GM21737 (cell line): ENCODE measurements at regions not wholly inside any gene's neighbourhood (a gene's known extent, or its start where the extent isn't known, plus 50 kb on each side); places are given as distances from the start of the nearest gene placed in this dataset.

Experiments
- ATAC-seq: cut with Tn5 transposase; IDR thresholded peaks from one replicate; pipeline ENCODE4 v1.9.1; 2021; ENCODE audit warnings: mild to moderate bottlenecking, moderate library complexity; ENCODE audit not compliant: unreplicated experiment

GRCh38 chr10:75347186-75347585, 54.4 kb downstream of the ZNF503 start:
- no peak for ATAC-seq

GRCh38 chr10:75345738-75346137, 55.8 kb downstream of the ZNF503 start:
- no peak for ATAC-seq

- no peak for ATAC-seq
These were observed 57.4 kb downstream of the ZNF503 start for GRCh38 chr10:75344170-75344569.

DNA sequence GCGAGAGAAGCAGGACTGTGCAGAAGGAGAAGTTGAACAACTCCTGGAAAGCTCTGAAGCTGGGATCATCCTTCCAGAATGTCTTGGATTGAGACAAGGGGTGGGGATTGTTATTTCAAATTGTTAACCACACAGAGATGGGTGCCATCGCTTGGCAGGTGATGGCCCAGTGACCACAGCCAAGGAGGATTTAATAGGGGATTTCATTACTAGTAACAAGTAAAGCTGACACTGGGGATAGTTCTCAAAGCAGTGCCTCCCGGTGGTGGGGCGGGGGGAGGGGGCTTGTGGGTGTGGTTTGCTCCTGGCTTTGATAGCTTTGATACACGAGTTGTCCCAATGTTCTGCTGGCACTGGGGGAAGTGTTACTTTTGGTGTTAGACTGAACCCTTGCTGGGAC, 59.2 kb downstream of the ZNF503 start:
- ATAC-seq: no peak

DNA sequence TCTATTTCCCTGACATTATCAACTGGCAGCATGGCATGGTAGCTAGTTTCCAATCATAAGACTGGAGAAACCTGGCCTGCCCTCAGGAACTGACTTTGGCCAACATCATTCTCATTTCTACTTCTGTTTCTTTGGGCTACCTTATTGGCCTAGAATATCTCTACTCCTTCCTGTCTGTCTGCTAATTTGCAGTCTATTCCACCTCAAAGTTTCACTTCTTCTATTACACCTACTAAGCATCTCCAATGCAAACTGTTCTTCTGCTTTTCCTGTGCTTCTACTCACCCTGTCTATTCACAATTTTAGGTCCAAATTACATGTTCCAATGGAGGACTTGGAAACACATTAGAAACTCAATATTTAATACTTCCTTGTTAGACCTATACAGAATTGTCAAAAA, 65.6 kb downstream of the ZNF503 start:
- peak; percentile 82 for ATAC-seq

GRCh38 chr10:75335191-75335590, 66.4 kb downstream of the ZNF503 start:
- ATAC-seq: no peak

- ATAC-seq: no peak
These were observed 66.8 kb downstream of the ZNF503 start for GRCh38 chr10:75334720-75335119.

GRCh38 chr10:75332081-75332480, 69.5 kb downstream of the ZNF503 start:
- no peak for ATAC-seq

- ATAC-seq: no peak
These were observed 70.5 kb downstream of the ZNF503 start for GRCh38 chr10:75331081-75331480.

DNA sequence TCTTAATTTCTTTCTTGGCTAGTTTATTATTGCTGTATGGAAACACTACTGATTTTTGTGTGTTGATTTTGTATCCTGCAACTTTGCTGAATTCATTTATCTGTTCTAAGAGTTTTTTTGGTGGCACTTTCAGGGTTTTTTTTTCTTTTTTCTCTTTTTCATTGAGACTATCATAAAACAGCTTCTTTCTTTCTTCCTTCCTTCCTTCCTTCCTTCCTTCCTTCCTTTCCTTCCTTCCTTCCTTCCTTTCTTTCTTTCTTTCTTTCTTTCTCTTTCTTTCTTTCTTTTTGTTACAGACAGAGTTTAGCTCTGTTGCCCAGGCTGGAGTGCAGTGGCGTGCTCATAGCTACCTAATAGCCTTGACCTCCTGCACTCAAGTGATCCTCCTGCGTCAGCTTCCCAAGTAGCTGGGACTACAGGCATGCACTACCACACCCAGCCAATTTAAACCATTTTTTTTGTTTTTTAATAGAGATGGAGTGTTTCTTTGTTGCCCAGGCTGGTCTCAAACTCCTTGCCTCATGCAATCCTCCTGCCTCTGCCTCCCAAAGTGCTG, 72.3 kb downstream of the ZNF503 start:
- no peak for ATAC-seq

GRCh38 chr10:75326306-75326705, 75.3 kb downstream of the ZNF503 start:
- ATAC-seq: no peak

DNA sequence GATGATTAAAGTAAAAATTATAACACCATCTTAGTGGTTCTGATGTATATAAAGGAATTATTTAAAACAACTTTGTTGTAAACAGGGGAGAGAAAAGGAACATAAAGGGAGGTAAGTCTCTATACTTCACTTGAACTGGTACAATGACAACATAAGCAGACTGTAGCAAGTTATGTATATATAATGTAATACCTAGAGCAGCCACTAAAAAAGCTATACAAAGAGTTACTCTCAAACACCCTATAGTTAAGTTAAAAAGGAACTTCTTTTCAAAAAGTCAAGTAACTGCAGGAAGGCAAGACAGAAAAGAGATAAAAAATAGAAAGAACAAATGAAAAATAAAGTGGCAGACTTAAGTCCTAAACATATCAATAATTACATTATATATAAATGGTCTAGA, 82.3 kb downstream of the ZNF503 start:
- no peak for ATAC-seq

GRCh38 chr10:75314570-75314969, 78.8 kb upstream of the COMTD1 start:
- no peak for ATAC-seq

GRCh38 chr10:75312440-75312839, 76.7 kb upstream of the COMTD1 start:
- ATAC-seq: no peak

DNA sequence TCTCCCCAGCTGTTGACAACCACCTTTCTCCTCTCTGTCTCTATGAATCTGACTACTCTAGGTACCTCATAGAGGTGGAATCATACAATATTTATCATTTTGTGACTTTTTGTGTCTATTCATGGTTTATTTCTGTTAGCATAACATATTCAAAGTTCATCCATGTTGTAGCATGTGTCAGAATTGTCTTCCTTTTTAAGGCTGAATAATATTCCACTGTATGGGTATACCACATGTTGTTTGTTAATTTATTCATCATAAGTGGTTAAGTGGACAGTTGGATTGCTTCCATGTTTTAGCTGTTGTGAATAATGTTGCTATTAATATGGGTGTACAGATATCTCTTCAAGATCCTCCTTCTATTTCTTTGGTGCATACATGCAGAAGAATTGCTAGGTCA, 69.9 kb upstream of the COMTD1 start:
- no peak for ATAC-seq

DNA sequence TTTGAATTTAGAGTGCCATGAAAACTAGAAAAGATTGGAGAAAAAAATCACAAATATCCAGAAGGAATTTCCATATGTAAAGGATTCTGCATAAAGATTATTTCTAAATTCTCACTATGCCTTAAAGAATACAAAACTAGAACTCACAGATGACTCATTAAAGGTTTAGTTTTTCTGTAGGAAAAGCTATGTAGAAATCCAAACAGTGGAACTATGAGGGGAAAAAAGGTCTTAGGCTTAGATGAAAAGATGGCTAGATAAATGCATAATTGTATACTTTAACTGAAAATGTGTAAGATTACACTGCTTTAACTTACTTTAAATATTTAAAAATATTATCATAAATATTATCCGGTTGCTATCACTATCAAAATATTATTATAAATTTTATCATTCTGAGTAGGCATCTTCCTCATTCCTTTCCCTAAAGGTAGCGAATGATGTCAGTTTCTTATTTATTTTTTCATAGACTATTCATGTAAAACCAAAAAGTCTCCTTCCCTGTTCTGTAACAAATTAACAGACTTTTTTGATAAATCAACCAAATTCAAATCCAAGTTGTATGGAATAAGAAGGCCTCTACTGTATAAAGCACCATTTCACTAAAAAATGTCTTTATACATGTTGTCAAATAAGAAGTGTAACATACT, 69.1 kb upstream of the COMTD1 start:
- ATAC-seq: no peak

DNA sequence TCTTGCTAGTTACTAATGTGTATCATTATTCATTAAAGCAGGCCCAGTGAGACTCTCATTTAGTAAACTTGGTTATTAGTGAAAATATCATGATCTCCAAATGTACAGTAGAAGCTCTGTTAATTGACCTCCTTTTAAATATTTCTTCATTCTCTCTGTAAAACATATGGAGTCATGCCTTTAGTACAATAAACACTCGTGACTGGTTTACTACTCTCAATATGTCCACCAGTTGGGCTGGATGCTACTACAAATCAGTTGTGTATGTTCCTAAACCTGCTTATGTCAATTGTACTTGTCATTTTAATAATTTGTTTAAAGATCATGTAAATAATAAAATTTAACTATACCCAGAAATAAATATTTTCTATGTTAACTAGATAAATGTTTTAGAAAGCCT, 68.6 kb upstream of the COMTD1 start:
- no peak for ATAC-seq

DNA sequence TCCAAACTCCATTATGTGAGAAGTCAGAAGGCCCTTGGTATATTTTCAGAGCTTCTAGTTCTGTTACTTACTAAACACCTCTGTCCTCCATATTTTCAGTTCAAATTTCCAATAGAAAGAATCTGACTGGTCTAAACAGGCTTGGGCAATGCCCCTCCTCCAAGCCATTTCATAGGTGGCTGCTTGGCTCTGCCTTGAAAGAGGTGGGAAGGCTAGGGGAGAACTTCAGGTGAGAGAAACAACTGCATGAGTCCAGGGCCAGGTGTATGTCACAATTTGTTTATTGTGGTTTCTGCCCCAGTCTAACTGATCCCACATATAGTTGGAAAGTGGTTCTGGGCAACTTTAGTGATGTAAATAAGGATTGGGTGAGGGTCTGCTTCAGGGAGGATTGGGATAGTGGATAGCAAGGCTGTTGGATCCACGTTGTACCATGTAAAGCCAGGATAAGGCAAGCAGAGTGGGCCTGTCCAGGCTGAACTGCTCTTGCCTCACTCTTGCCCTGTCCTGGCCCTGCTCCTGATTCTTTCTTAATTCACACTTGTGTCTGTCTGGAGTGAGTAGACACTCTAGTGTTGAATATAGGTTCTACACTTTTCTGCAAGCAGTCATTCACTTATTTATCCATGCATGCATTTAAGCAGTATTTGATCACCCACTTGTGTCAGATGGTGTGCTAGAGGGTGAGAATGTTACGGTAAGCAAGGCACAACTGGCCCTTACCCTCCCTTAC, 67.5 kb upstream of the COMTD1 start:
- ATAC-seq: no peak

- ATAC-seq: no peak
These were observed 66.3 kb upstream of the COMTD1 start for GRCh38 chr10:75302029-75302428.

- no peak for ATAC-seq
These were observed 61.4 kb upstream of the COMTD1 start for GRCh38 chr10:75297021-75297599.

DNA sequence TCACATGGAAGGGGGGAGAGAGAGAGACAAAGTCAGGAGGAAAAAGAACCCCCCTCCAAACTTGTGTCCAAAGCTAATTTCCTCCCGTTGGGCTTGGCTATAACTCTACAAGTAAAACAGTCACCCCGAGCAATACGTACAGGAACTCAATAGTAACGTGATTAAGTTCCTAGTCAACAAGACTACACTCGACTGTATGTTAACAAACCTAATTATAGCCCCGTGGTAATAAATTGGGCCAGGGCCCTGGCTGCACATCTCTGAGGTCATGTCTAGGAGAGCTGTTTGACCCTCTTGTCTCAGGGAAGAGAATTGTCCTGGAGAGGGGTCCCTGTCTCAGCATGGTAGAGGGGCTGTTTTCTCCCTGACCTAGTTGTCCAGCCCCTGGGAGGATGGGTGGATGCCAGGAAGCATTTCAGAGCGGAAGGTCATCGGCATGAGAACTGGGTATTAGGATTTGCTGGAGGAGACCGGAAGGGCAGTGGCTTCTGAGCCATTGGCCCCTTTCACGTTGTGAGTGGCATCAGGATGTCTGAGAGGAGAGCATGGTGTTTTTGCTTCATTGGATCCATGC, 60.2 kb upstream of the COMTD1 start:
- no peak for ATAC-seq
